GM08714 (cell line): ENCODE measurements at regions not wholly inside any gene's neighbourhood (a gene's known extent, or its start where the extent isn't known, plus 50 kb on each side); places are given as distances from the start of the nearest gene placed in this dataset.
"Not testable (repeated sequence)": the region's sequence is repeated elsewhere in the genome, so short reads cannot be mapped to it uniquely, and the experiment has no call there.

Experiments
- H3K4me3 ChIP-seq: fragments of 200-500 bp; sonication (Bioruptor generic); 2 replicates; pipeline ENCODE4 v1.5.1; 2014; ENCODE audit warnings: mild to moderate bottlenecking, low read length, inconsistent platforms
- ZNF274 ChIP-seq: IDR thresholded peaks from 2 replicates; pipeline ENCODE4 v1.6.1; 2012; ENCODE audit warnings: mild to moderate bottlenecking, low read depth, low read length

- H3K4me3 ChIP-seq: no peak overlapping the region
- TF ChIP-seq ZNF274: no peak
Measured at GRCh38 chr2:12548906-12549305, 167.8 kb upstream of the TRIB2 start.

- H3K4me3 ChIP-seq: no peak overlapping the region
- no peak for TF ChIP-seq ZNF274
Measured at GRCh38 chr2:12549641-12550040, 167.1 kb upstream of the TRIB2 start.

- H3K4me3 ChIP-seq: no peak overlapping the region
- no peak for TF ChIP-seq ZNF274
Measured at GRCh38 chr2:12552092-12552491, 164.6 kb upstream of the TRIB2 start.

GRCh38 chr2:12554224-12555011, 162.3 kb upstream of the TRIB2 start:
- TF ChIP-seq ZNF274: no peak

GRCh38 chr2:12555012-12555645, 161.6 kb upstream of the TRIB2 start:
- no peak overlapping the region for H3K4me3 ChIP-seq
- no peak for TF ChIP-seq ZNF274

More at GRCh38 chr2:12554224-12555011, 162.3 kb upstream of the TRIB2 start:
- H3K4me3 ChIP-seq: no peak overlapping the region

- no peak for TF ChIP-seq ZNF274
- no peak overlapping the region for H3K4me3 ChIP-seq
Measured at GRCh38 chr2:12556762-12557161, 160.0 kb upstream of the TRIB2 start.

GRCh38 chr2:12557688-12558087, 159.0 kb upstream of the TRIB2 start:
- no peak overlapping the region for H3K4me3 ChIP-seq
- TF ChIP-seq ZNF274: no peak

GRCh38 chr2:12558519-12558918, 158.2 kb upstream of the TRIB2 start:
- no peak for TF ChIP-seq ZNF274
- no peak overlapping the region for H3K4me3 ChIP-seq

GRCh38 chr2:12560618-12561017, 156.1 kb upstream of the TRIB2 start:
- TF ChIP-seq ZNF274: no peak
- no peak overlapping the region for H3K4me3 ChIP-seq

- TF ChIP-seq ZNF274: no peak
- H3K4me3 ChIP-seq: no peak overlapping the region
Measured at GRCh38 chr2:12567411-12567810, 149.3 kb upstream of the TRIB2 start.

GRCh38 chr2:12569510-12569909, 147.2 kb upstream of the TRIB2 start:
- not testable (repeated sequence) for H3K4me3 ChIP-seq

- H3K4me3 ChIP-seq: not testable (repeated sequence)
Measured at GRCh38 chr2:12569929-12570328, 146.8 kb upstream of the TRIB2 start.

- no peak overlapping the region for H3K4me3 ChIP-seq
- no peak for TF ChIP-seq ZNF274
Measured at GRCh38 chr2:12577091-12577490, 139.6 kb upstream of the TRIB2 start.

- no peak for TF ChIP-seq ZNF274
- H3K4me3 ChIP-seq: no peak overlapping the region
Measured at GRCh38 chr2:12577567-12578253, 139.0 kb upstream of the TRIB2 start.

- H3K4me3 ChIP-seq: no peak overlapping the region
- TF ChIP-seq ZNF274: no peak
Measured at GRCh38 chr2:12579018-12579417, 137.7 kb upstream of the TRIB2 start.

- H3K4me3 ChIP-seq: no peak overlapping the region
- TF ChIP-seq ZNF274: no peak
Measured at GRCh38 chr2:12584338-12584737, 132.4 kb upstream of the TRIB2 start.
